ENCODE measurements at regions not wholly inside any gene's neighbourhood (a gene's known extent, or its start where the extent isn't known, plus 50 kb on each side); places are given as distances from the start of the nearest gene placed in this dataset.
"Not testable (repeated sequence)": the region's sequence is repeated elsewhere in the genome, so short reads cannot be mapped to it uniquely, and the experiment has no call there.

DNA sequence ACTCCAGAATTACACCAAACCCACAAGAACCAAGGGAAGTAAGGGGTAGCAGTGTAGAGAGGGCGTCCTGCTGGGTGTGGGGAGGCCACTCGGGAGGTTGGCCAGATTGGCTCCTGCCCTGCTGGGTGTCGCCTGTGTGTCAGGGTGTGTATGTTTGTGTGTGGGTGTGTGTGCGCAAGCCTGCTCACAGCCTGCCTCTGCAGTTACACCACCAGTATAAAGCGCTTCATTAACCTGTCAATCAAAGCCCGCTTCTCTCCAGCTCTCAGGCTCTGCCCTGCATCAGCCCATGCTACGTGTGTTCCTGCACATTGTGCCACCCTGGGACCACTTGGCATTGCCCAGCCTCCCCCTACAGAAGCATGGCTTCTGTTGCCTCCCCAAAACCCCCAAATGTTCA is 83.3 kb upstream of the PAX2 start:
- no peaks in the 10 kb centered on the region for H3K4me1 ChIP-seq (ENCODE audit: control insufficient read depth, insufficient read depth, low read length)
- peaks cover 38 to 44% of the 10 kb centered on the region in 2 donors for H3K27me3 ChIP-seq (ENCODE audit: control insufficient read depth in 1 of 2, insufficient read depth in 2 of 2, low read length in 2 of 2)
- H3K9me3 ChIP-seq (ENCODE audit: control insufficient read depth in 2 of 2, low read length in 2 of 2): peaks cover 0 to 3% of the 10 kb centered on the region in 2 donors
- no peaks in the 10 kb centered on the region for H3K36me3 ChIP-seq (ENCODE audit: control insufficient read depth in 2 of 2, insufficient read depth in 2 of 2, low read length in 2 of 2)
- no peak overlapping the region for H3K27ac ChIP-seq (ENCODE audit: low read length)
- H3K4me3 ChIP-seq (ENCODE audit: low read length in 2 of 2): no peak overlapping the region
- H3K9ac ChIP-seq (ENCODE audit: low read length in 2 of 2): no peak overlapping the region

DNA sequence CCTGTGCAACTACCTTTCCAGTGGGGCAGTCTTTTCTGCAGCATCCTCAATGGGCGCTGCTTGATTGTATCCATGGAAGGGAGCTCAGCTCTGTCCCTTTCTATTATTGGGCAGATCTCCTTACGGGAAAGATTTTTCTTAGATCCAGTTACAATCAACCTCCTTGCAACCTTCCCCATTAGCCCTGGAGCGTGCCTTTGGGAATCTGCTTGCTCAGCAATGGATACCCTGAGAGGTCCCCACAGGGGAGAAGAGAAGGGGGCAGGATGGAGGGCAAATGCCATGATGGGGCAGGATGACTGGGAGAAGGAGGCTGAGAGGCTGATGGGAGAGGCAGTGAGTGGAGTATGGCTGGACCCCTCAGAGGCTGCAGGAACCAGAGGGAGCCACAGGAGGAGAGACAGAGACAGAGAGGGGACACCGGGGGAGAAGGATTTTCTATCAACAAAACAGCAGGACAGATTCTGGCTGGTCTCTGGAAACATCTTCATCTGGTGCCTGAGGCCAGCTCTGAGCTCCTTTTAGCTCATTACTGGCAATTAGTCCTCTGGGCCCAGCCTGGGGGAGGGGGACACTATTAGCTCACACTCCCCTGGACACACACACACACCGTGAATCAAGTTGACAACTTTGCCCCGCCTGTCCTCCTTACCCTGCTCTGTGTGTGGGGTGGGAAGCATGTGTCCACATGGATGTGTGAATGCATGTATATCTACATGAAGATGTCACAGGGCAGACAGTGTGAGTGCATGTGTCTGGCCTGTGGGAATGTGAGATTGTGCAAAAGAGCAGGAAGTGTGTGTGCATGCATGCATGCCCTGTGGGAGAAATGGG is 80.8 kb upstream of the PAX2 start:
- H3K27me3 ChIP-seq (ENCODE audit: control insufficient read depth in 1 of 2, insufficient read depth in 2 of 2, low read length in 2 of 2): peaks cover 39 to 46% of the 10 kb centered on the region in 2 donors
- no peaks in the 10 kb centered on the region for H3K36me3 ChIP-seq (ENCODE audit: control insufficient read depth in 2 of 2, insufficient read depth in 2 of 2, low read length in 2 of 2)

DNA sequence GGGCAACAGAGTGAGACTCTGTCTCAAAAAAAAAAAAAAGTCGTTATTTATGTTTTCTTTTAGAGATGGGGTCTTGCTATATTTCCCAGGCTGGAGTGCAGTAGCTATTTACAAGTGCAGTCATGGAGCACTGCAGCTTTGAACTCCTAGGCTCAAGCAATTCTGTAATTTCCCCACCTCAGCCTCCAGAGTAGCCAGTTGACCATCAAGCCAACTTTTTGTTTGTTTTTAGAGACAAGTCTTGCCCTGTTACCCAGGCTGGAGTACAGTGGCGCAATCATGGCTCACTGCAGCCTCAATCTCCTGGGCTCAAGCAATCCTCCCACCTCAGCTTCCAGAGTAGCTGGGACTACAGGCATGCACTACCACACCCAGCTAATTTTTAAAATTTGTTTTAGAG is 78.7 kb upstream of the PAX2 start:
- peaks cover 43 to 50% of the 10 kb centered on the region in 2 donors for H3K27me3 ChIP-seq (ENCODE audit: control insufficient read depth in 1 of 2, insufficient read depth in 2 of 2, low read length in 2 of 2)
- not testable (repeated sequence) for H3K36me3 ChIP-seq (ENCODE audit: control insufficient read depth in 2 of 2, insufficient read depth in 2 of 2, low read length in 2 of 2); H3K4me3 ChIP-seq (ENCODE audit: low read length in 2 of 2); H3K9ac ChIP-seq (ENCODE audit: low read length in 2 of 2); H3K4me1 ChIP-seq (ENCODE audit: control insufficient read depth, insufficient read depth, low read length); H3K27ac ChIP-seq (ENCODE audit: low read length); H3K9me3 ChIP-seq (ENCODE audit: control insufficient read depth in 2 of 2, low read length in 2 of 2)

More for the DNA sequence above, 80.8 kb upstream of the PAX2 start:
- Histone ChIP-seq H3K9ac (ENCODE audit: low read length in 2 of 2) (no peak overlapping the region), H3K9me3 (ENCODE audit: control insufficient read depth in 2 of 2, low read length in 2 of 2) (no peaks in the 10 kb centered on the region), H3K4me3 (ENCODE audit: low read length in 2 of 2) (no peak overlapping the region), H3K4me1 (ENCODE audit: control insufficient read depth, insufficient read depth, low read length) (no peaks in the 10 kb centered on the region), H3K27ac (ENCODE audit: low read length) (no peak overlapping the region)

DNA sequence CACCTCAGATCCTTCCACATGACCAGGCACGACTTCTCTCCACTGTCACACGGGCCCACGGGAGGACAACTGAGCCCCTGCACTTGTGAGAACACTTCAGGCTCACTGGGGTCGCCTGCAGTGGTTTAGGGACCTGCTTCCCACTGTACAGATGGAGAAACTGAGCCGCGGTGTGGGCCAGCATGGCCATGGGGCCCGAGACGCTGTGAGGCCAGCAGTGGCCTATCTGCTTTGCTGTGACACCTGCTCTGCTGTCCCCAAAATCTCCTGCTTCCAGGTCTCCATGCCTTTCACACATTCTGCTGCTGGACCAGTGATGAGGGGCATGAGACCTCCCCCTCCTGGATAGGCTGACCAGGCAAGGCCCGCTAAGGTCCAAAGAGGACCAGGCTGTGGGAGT is 75.8 kb upstream of the PAX2 start:
- H3K27ac ChIP-seq (ENCODE audit: low read length): no peak overlapping the region
- no peak overlapping the region for H3K9ac ChIP-seq (ENCODE audit: low read length in 2 of 2)
- H3K9me3 ChIP-seq (ENCODE audit: control insufficient read depth in 2 of 2, low read length in 2 of 2): no peaks in the 10 kb centered on the region
- peaks cover 6% of the 10 kb centered on the region for H3K4me1 ChIP-seq (ENCODE audit: control insufficient read depth, insufficient read depth, low read length)
- H3K36me3 ChIP-seq (ENCODE audit: control insufficient read depth in 2 of 2, insufficient read depth in 2 of 2, low read length in 2 of 2): no peaks in the 10 kb centered on the region
- no peak overlapping the region for H3K4me3 ChIP-seq (ENCODE audit: low read length in 2 of 2)
- H3K27me3 ChIP-seq (ENCODE audit: control insufficient read depth in 1 of 2, insufficient read depth in 2 of 2, low read length in 2 of 2): peaks cover 58 to 62% of the 10 kb centered on the region in 2 donors

DNA sequence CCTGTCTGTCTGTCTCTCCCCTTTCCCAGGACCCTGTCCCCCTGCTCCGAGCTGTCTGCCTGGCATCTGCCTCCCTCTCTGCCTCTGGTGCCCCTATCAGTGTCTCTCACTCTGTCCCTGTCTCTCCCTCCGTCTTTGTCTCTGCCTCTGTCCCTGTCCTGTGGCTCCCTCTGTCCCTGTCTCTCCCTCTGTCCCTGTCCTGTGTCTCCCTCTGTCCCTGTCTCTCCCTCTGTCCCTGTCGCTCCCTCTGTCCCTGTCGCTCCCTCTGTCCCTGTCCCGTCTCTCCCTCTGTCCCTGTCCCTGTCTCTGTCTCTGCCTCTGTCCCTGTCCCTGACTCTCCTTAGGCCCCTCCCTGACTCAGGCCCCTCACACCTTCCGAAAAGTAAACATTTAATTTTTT is 75.0 kb upstream of the PAX2 start:
- H3K4me1 ChIP-seq (ENCODE audit: control insufficient read depth, insufficient read depth, low read length): peaks cover 6% of the 10 kb centered on the region
- peaks cover 59 to 63% of the 10 kb centered on the region in 2 donors for H3K27me3 ChIP-seq (ENCODE audit: control insufficient read depth in 1 of 2, insufficient read depth in 2 of 2, low read length in 2 of 2)
- no peaks in the 10 kb centered on the region for H3K9me3 ChIP-seq (ENCODE audit: control insufficient read depth in 2 of 2, low read length in 2 of 2)
- H3K27ac ChIP-seq (ENCODE audit: low read length): no peak overlapping the region
- no peaks in the 10 kb centered on the region for H3K36me3 ChIP-seq (ENCODE audit: control insufficient read depth in 2 of 2, insufficient read depth in 2 of 2, low read length in 2 of 2)
- H3K9ac ChIP-seq (ENCODE audit: low read length in 2 of 2): no peak overlapping the region
- H3K4me3 ChIP-seq (ENCODE audit: low read length in 2 of 2): no peak overlapping the region

DNA sequence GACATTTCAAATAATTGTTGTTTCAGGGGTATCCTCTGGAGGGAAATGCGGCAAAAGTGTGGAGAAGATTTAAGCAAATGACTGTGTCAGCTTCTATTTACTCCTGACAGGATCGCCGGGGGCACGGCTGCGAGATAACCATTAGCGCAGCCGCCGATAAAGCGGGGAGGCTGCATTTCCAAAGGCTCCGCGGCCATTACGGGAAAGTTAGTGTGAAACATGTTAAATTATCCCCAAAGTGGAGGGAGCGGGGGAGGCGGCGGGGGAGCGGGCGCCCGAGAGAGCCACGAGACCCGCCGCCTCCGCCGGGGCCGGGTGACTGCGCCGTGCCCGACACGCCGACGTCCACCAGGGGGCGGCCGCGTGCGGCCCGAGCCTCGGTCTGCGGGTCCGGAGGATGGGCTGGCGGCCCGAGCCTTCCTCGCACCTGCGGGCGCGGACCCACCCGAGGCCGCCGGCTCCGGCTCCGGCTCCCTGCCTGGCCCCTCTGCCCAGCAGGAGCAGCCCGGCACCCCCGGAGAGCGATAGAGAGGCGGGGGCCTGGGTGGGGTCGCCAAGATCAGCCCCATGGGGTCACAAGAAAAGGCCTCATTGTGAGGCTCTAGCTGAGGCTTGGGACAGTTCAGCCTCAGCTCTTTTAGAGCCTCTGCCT is 74.4 kb upstream of the PAX2 start:
- H3K9me3 ChIP-seq (ENCODE audit: control insufficient read depth in 2 of 2, low read length in 2 of 2): no peaks in the 10 kb centered on the region
- H3K4me3 ChIP-seq (ENCODE audit: low read length in 2 of 2): no peak overlapping the region
- peaks cover 59 to 63% of the 10 kb centered on the region in 2 donors for H3K27me3 ChIP-seq (ENCODE audit: control insufficient read depth in 1 of 2, insufficient read depth in 2 of 2, low read length in 2 of 2)
- no peak overlapping the region for H3K27ac ChIP-seq (ENCODE audit: low read length)
- no peak overlapping the region for H3K9ac ChIP-seq (ENCODE audit: low read length in 2 of 2)
- H3K4me1 ChIP-seq (ENCODE audit: control insufficient read depth, insufficient read depth, low read length): peaks cover 6% of the 10 kb centered on the region
- H3K36me3 ChIP-seq (ENCODE audit: control insufficient read depth in 2 of 2, insufficient read depth in 2 of 2, low read length in 2 of 2): no peaks in the 10 kb centered on the region

DNA sequence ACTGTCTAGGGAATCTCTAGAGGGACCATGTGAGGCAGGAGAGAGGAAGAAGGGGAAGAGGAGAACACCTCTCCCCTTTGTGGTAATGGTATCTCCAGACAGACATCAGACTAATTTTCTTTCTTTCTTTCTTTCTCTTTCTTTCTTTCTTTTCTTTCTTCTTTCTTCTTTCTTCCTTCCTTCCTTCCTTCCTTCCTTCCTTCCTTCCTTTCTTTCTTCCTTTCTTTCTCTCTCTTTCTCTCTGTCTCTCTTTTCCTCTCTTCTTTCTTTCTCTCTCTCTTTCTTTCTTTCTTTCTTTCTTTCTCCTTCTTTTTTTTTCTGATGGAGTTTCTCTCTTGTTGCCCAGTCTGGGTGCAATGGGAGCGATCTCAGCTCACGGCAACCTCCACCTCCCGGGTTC is 73.2 kb upstream of the PAX2 start:
- no peaks in the 10 kb centered on the region for H3K9me3 ChIP-seq (ENCODE audit: control insufficient read depth in 2 of 2, low read length in 2 of 2)
- peaks cover 60 to 64% of the 10 kb centered on the region in 2 donors for H3K27me3 ChIP-seq (ENCODE audit: control insufficient read depth in 1 of 2, insufficient read depth in 2 of 2, low read length in 2 of 2)
- peaks cover 6% of the 10 kb centered on the region for H3K4me1 ChIP-seq (ENCODE audit: control insufficient read depth, insufficient read depth, low read length)
- no peak overlapping the region for H3K27ac ChIP-seq (ENCODE audit: low read length)
- no peak overlapping the region for H3K9ac ChIP-seq (ENCODE audit: low read length in 2 of 2)
- H3K4me3 ChIP-seq (ENCODE audit: low read length in 2 of 2): no peak overlapping the region
- no peaks in the 10 kb centered on the region for H3K36me3 ChIP-seq (ENCODE audit: control insufficient read depth in 2 of 2, insufficient read depth in 2 of 2, low read length in 2 of 2)

DNA sequence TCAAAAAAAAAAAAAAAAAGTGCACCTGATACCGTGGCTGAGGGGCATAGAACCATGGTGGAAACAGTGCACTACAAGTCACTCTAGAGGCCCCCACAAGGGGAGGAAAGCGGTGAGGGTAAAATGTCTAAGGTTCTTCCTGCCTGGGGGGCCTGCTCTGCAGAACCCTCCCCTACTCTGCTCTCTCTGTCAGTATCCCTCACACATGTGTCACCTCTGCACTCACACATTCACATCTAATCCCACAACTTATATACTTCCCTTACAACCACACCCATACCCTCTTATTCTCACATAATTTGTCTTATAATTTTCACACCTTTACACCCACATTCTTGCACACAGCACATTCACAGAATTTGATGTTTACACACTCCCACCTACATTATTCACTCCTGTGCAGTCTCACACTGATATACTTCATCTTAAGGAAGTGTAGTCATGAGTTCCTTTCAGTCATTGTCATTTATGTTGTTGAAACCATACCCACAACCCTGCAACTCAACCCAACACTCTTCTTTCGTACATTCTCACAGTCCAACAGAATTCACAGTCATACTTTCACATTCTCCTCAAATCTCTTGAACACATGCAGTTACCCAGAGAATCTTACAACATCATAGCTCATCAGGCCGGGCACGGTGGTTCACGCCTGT is 68.0 kb upstream of the PAX2 start:
- H3K27me3 ChIP-seq (ENCODE audit: control insufficient read depth in 1 of 2, insufficient read depth in 2 of 2, low read length in 2 of 2): peaks cover 42 to 47% of the 10 kb centered on the region in 2 donors
- H3K27ac ChIP-seq (ENCODE audit: low read length): no peak overlapping the region
- H3K4me3 ChIP-seq (ENCODE audit: low read length in 2 of 2): no peak overlapping the region
- H3K4me1 ChIP-seq (ENCODE audit: control insufficient read depth, insufficient read depth, low read length): no peaks in the 10 kb centered on the region
- H3K9me3 ChIP-seq (ENCODE audit: control insufficient read depth in 2 of 2, low read length in 2 of 2): no peaks in the 10 kb centered on the region
- H3K9ac ChIP-seq (ENCODE audit: low read length in 2 of 2): no peak overlapping the region
- H3K36me3 ChIP-seq (ENCODE audit: control insufficient read depth in 2 of 2, insufficient read depth in 2 of 2, low read length in 2 of 2): no peaks in the 10 kb centered on the region

DNA sequence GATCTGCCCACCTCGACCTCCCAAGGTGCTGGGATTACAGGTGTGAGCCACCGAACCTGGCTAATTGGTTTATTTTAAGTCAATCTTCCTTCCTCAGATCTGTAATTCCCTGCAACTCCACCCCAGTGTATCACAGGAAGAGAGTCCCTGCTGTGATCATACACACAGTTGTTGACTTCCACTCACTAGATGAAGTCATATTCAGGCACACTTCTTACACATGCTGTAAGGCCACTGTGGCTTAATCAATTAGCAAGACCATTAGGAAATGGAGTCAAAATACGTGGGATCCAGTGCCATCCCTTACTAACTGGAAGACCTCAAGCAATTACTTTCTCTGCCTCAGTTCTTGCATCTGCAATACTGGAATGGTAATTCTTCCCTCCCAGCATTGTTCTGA is 66.1 kb upstream of the PAX2 start:
- no peaks in the 10 kb centered on the region for H3K4me1 ChIP-seq (ENCODE audit: control insufficient read depth, insufficient read depth, low read length)
- H3K36me3 ChIP-seq (ENCODE audit: control insufficient read depth in 2 of 2, insufficient read depth in 2 of 2, low read length in 2 of 2): no peaks in the 10 kb centered on the region
- no peak overlapping the region for H3K27ac ChIP-seq (ENCODE audit: low read length)
- no peak overlapping the region for H3K4me3 ChIP-seq (ENCODE audit: low read length in 2 of 2)
- peaks cover 39 to 47% of the 10 kb centered on the region in 2 donors for H3K27me3 ChIP-seq (ENCODE audit: control insufficient read depth in 1 of 2, insufficient read depth in 2 of 2, low read length in 2 of 2)
- H3K9ac ChIP-seq (ENCODE audit: low read length in 2 of 2): no peak overlapping the region
- H3K9me3 ChIP-seq (ENCODE audit: control insufficient read depth in 2 of 2, low read length in 2 of 2): no peaks in the 10 kb centered on the region

DNA sequence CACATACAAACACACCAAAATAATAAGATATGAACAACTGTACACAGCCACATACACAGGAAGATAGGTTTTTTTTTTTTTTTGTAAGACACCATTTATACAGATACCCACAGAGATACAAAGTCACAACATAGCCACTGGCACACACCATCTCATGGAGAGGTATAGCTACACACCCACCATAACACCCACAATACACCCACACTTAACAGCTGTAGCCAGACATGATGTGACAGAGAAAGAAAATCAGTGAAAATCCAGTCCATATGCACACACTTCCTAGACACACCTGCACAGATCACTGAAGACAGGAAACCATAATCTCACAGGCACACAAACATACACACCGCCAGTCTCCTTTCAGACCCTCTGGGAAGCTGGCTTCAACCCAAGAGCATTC is 62.4 kb upstream of the PAX2 start:
- H3K27ac ChIP-seq (ENCODE audit: low read length): no peak overlapping the region
- H3K9ac ChIP-seq (ENCODE audit: low read length in 2 of 2): no peak overlapping the region
- no peaks in the 10 kb centered on the region for H3K36me3 ChIP-seq (ENCODE audit: control insufficient read depth in 2 of 2, insufficient read depth in 2 of 2, low read length in 2 of 2)
- no peaks in the 10 kb centered on the region for H3K4me1 ChIP-seq (ENCODE audit: control insufficient read depth, insufficient read depth, low read length)
- no peak overlapping the region for H3K4me3 ChIP-seq (ENCODE audit: low read length in 2 of 2)
- H3K27me3 ChIP-seq (ENCODE audit: control insufficient read depth in 1 of 2, insufficient read depth in 2 of 2, low read length in 2 of 2): peaks cover 60 to 72% of the 10 kb centered on the region in 2 donors
- no peaks in the 10 kb centered on the region for H3K9me3 ChIP-seq (ENCODE audit: control insufficient read depth in 2 of 2, low read length in 2 of 2)
